Caco-2 (cell line): ENCODE measurements at regions not wholly inside any gene's neighbourhood (a gene's known extent, or its start where the extent isn't known, plus 50 kb on each side); places are given as distances from the start of the nearest gene placed in this dataset.

Experiments used
- BruUV-seq: library from RNA; stranded (reverse); fragments of 400-500 nt; replicated peaks from 2 replicates; lab custom pipeline; 2021; lab: Mats Ljungman, UMichigan
- CTCF ChIA-PET: fragments of 300-600 bp; sonication (Branson Sonifier 250); formaldehyde crosslinking; loops from one replicate; lab custom pipeline; 2022; ENCODE audit warnings: antibody characterized with exemption; lab: Charles Lee
- POLR2A ChIA-PET: fragments of 300-600 bp; sonication (Branson Sonifier 250); formaldehyde crosslinking; loops from one replicate; lab custom pipeline; 2022; ENCODE audit warnings: antibody characterized with exemption; lab: Charles Lee
- DNase-seq, 2 experiments: peaks; one replicate each; pipeline versions ENCODE4 v3.0.0 to v3.0.0-alpha.2; 2020 to 2022
- H3K27me3 ChIP-seq: replicated peaks from 2 replicates; pipeline ENCODE4 v1.6.0; 2011; ENCODE audit warnings: low read length; ENCODE audit not compliant: control insufficient read depth, insufficient read depth
- H3K36me3 ChIP-seq: 2 replicates; pipeline ENCODE4 v1.5.1; 2011; ENCODE audit warnings: low read length; ENCODE audit not compliant: control insufficient read depth, insufficient read depth
- H3K4me1 ChIP-seq: fragments of 250-450 bp; sonication (Bioruptor Pico); 2 replicates; pipeline ENCODE4 v1.5.1; 2020; ENCODE audit warnings: mild to moderate bottlenecking
- H3K4me3 ChIP-seq: 2 replicates; pipeline ENCODE4 v1.5.1; 2011; ENCODE audit warnings: low read depth, mild to moderate bottlenecking, control low read depth, low read length
- H3K9me3 ChIP-seq: fragments of 250-450 bp; sonication (Bioruptor Pico); 2 replicates; pipeline ENCODE4 v1.5.1; 2020; ENCODE audit warnings: mild to moderate bottlenecking, moderate library complexity
- H3K27ac Mint-ChIP-seq: one replicate; pipeline ENCODE4 v1.8.0; 2022; ENCODE audit warnings: mixed read lengths; ENCODE audit not compliant: unreplicated experiment
- H3K27me3 Mint-ChIP-seq: one replicate; pipeline ENCODE4 v1.8.0; 2022; ENCODE audit warnings: mixed read lengths; ENCODE audit not compliant: insufficient read depth, unreplicated experiment
- H3K36me3 Mint-ChIP-seq: one replicate; pipeline ENCODE4 v1.8.0; 2022; ENCODE audit warnings: mild to moderate bottlenecking, mixed read lengths; ENCODE audit not compliant: insufficient read depth, unreplicated experiment
- H3K4me1 Mint-ChIP-seq: one replicate; pipeline ENCODE4 v1.8.0; 2022; ENCODE audit warnings: low read depth, mixed read lengths; ENCODE audit not compliant: unreplicated experiment
- H3K4me3 Mint-ChIP-seq: one replicate; pipeline ENCODE4 v1.8.0; 2022; ENCODE audit warnings: mild to moderate bottlenecking, moderate library complexity, mixed read lengths; ENCODE audit not compliant: unreplicated experiment
- H3K9me3 Mint-ChIP-seq: one replicate; pipeline ENCODE4 v1.8.0; 2022; ENCODE audit warnings: mixed read lengths; ENCODE audit not compliant: unreplicated experiment
- intact Hi-C: fragments of 100-400 bp; cut with micrococcal nuclease; formaldehyde crosslinking; loops from one replicate; pipeline ENCODE4 v1.10.0; 2022; ENCODE audit not compliant: unreplicated experiment
- TF ChIP-seq, protein P1 (sequence below), 2 experiments: fragments of 200-600 bp in 1 of 2; IDR thresholded peaks; 1 replicate in 1 of 2; 2 replicates in 1 of 2; pipeline versions ENCODE4 v1.5.1 to v1.8.0; 2011 to 2022; ENCODE audit warnings: antibody characterized with exemption in 1 of 2, control low read depth in 1 of 2, inconsistent platforms in 1 of 2, low read depth in 1 of 2, low read length in 1 of 2, mild to moderate bottlenecking in 1 of 2, moderate library complexity in 1 of 2; ENCODE audit not compliant: insufficient read depth in 1 of 2, severe bottlenecking in 1 of 2, unreplicated experiment in 1 of 2

DNA sequence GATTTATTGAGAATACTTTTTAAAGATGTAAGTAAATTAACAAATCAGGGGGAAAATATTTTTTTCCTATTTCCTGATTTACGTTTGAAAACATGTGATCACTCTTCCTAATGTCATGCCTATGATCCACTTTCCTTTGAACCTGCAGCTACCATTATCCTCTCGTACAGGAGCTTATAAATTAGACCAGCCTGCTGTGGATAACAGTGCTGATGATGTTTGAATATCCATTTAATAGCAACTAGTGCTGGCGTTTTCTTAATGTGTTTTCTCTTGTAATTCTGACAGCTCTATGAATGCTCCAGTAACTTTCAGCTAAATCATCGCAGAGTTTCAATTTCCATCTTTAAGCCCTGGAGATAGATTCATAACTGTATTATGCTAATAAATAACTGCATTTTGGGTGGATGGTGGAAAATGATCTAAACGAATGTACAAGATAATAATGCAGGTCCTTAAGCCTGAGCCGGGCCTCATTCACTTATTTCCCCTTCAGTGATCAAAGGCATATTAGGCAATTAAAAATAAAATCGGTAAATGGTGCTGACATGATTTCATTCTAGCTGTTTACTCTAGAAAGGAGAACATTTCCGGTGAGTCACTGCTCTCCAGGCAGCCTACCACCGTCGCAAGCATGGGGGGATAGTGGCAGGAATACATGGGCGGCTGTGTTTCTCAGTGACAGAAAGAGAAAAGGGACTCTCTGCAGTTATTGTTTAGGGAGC lies 58.5 kb upstream of the SLC24A5 start:
- TF ChIP-seq, protein P1, sequence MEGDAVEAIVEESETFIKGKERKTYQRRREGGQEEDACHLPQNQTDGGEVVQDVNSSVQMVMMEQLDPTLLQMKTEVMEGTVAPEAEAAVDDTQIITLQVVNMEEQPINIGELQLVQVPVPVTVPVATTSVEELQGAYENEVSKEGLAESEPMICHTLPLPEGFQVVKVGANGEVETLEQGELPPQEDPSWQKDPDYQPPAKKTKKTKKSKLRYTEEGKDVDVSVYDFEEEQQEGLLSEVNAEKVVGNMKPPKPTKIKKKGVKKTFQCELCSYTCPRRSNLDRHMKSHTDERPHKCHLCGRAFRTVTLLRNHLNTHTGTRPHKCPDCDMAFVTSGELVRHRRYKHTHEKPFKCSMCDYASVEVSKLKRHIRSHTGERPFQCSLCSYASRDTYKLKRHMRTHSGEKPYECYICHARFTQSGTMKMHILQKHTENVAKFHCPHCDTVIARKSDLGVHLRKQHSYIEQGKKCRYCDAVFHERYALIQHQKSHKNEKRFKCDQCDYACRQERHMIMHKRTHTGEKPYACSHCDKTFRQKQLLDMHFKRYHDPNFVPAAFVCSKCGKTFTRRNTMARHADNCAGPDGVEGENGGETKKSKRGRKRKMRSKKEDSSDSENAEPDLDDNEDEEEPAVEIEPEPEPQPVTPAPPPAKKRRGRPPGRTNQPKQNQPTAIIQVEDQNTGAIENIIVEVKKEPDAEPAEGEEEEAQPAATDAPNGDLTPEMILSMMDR (IDR thresholded peaks at IDR 0.05; ENCODE audit: insufficient read depth in 1 of 2, low read depth in 1 of 2, low read length in 1 of 2, severe bottlenecking in 1 of 2, unreplicated experiment in 1 of 2), result no peak
- Histone ChIP-seq H3K9me3 (no peaks in the 10 kb centered on the region), H3K4me1 (no peaks in the 10 kb centered on the region), H3K27me3 (no peaks in the 10 kb centered on the region), H3K4me3 (no peak overlapping the region), H3K36me3 (no peaks in the 10 kb centered on the region)
- intact Hi-C loops, result no loop called here
- Mint-ChIP-seq H3K36me3 (no peaks in the 10 kb centered on the region), H3K9me3 (no peaks in the 10 kb centered on the region), H3K4me1 (no peaks in the 10 kb centered on the region), H3K27me3 (peaks cover 14% of the 10 kb centered on the region), H3K27ac (no peak overlapping the region), H3K4me3 (no peak overlapping the region)
- DNase-seq, result no peak
- CTCF ChIA-PET, result no interaction called here
- BruUV-seq, result no TSS peak
- POLR2A ChIA-PET, result no interaction called here

DNA sequence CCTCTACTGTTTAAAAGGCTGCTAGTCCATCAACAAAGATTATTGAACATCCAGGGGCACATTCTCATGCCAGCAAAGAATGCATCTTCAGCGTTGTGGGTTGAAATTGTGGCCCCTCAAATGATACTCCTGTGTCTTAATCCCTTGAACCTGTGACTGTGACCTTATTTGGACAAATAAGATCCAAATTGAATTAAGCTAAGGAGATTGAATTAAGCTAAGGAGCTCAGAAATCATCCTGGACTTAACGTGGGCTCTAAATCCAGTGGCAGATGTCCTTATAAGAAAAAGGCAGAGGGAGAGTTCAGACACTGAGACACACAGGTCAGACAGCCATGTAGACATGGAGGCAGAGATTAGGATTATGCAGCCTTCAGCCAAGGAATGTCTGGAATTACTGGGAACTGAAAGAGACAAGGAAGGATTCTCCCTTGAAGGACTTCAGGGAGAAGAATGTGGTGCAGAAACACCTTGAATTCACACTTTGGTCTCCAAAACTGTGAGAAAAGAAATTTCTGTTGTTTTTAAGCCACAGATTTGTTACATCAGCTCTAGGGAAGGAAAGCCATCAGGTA lies 57.3 kb upstream of the SLC24A5 start:
- H3K36me3 Mint-ChIP-seq, result no peaks in the 10 kb centered on the region
- Histone ChIP-seq H3K27me3 (no peaks in the 10 kb centered on the region), H3K36me3 (no peaks in the 10 kb centered on the region), H3K4me3 (no peak overlapping the region), H3K9me3 (no peaks in the 10 kb centered on the region), H3K4me1 (no peaks in the 10 kb centered on the region)
- no peaks in the 10 kb centered on the region for H3K9me3 Mint-ChIP-seq
- no peak overlapping the region for H3K27ac Mint-ChIP-seq
- CTCF ChIA-PET, result no interaction called here
- no peak for DNase-seq
- no TSS peak for BruUV-seq
- POLR2A ChIA-PET, result no interaction called here
- no peaks in the 10 kb centered on the region for H3K4me1 Mint-ChIP-seq
- TF ChIP-seq, protein P1 (IDR thresholded peaks at IDR 0.05; ENCODE audit: insufficient read depth in 1 of 2, low read depth in 1 of 2, low read length in 1 of 2, severe bottlenecking in 1 of 2, unreplicated experiment in 1 of 2), result no peak
- H3K4me3 Mint-ChIP-seq, result no peak overlapping the region
- peaks cover 14% of the 10 kb centered on the region for H3K27me3 Mint-ChIP-seq
- intact Hi-C loops, result no loop called here

DNA sequence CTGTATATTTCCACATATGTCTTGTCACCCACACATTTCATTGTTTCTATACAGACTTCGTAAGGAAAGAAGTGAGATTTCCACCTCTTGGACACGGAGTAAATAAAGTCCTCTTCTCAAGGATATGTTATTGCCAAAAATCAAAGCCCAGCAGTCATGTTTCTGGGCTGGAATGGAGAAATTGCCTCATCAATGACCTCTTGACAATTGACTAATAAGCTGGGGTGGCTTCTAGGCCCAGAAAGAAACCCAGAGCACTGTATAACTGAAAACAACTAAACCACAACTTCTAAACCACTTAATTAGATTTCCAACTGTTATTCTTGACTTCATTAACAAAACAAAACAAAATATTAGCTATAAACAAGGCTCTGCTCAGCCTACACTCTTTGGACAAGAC lies 56.4 kb upstream of the SLC24A5 start:
- H3K9me3 Mint-ChIP-seq, result no peaks in the 10 kb centered on the region
- ChIA-PET POLR2A (no interaction called here), CTCF (no interaction called here)
- peaks cover 11% of the 10 kb centered on the region for H3K27me3 Mint-ChIP-seq
- Histone ChIP-seq H3K4me1 (no peaks in the 10 kb centered on the region), H3K27me3 (no peaks in the 10 kb centered on the region), H3K4me3 (no peak overlapping the region), H3K36me3 (no peaks in the 10 kb centered on the region), H3K9me3 (no peaks in the 10 kb centered on the region)
- no peaks in the 10 kb centered on the region for H3K4me1 Mint-ChIP-seq
- TF ChIP-seq, protein P1 (IDR thresholded peaks at IDR 0.05; ENCODE audit: insufficient read depth in 1 of 2, low read depth in 1 of 2, low read length in 1 of 2, severe bottlenecking in 1 of 2, unreplicated experiment in 1 of 2), result no peak
- no peak overlapping the region for H3K27ac Mint-ChIP-seq
- no TSS peak for BruUV-seq
- no peaks in the 10 kb centered on the region for H3K36me3 Mint-ChIP-seq
- no peak for DNase-seq
- intact Hi-C loops, result no loop called here
- no peak overlapping the region for H3K4me3 Mint-ChIP-seq
